Embryonic facial prominence (tissue), 1 donor: ENCODE measurements at regions not wholly inside any gene's neighbourhood (a gene's known extent, or its start where the extent isn't known, plus 50 kb on each side); places are given as distances from the start of the nearest gene placed in this dataset.
A peak's percentile ranks its signal among the peaks of the same experiment; 100 is the strongest.

Experiments used
- DNase-seq: peaks from one replicate; pipeline ENCODE4 v3.0.0-alpha.2; 2016; ENCODE audit errors: extremely low spot score

DNA sequence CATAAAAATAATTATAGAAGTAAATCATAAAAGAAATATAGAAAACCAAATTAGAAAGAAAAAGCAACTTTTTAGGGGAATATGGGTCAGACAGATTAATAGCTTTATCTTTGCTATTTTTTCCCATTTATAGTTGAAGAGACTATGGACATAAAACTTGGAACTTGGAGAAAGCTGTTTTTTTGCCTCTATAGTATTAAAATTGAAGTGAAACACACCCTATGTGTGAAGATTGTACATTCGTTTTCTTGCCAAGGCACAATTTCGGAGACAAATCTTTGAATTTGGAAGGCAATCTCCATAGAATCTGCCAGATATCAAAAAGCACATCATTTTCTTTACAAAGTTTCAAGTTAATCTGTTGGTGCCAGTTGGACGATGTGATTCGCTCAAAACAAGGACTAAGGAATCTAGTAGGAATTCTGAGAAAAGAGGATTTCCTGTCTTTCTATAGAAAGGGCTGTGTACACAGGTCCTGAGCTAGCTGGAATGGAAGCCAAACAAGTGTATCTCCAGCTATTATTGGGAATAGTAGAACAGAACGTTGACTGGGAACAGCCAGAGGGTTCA, 156.3 kb downstream of the SLC7A11 start:
- DNase-seq: no peak

DNA sequence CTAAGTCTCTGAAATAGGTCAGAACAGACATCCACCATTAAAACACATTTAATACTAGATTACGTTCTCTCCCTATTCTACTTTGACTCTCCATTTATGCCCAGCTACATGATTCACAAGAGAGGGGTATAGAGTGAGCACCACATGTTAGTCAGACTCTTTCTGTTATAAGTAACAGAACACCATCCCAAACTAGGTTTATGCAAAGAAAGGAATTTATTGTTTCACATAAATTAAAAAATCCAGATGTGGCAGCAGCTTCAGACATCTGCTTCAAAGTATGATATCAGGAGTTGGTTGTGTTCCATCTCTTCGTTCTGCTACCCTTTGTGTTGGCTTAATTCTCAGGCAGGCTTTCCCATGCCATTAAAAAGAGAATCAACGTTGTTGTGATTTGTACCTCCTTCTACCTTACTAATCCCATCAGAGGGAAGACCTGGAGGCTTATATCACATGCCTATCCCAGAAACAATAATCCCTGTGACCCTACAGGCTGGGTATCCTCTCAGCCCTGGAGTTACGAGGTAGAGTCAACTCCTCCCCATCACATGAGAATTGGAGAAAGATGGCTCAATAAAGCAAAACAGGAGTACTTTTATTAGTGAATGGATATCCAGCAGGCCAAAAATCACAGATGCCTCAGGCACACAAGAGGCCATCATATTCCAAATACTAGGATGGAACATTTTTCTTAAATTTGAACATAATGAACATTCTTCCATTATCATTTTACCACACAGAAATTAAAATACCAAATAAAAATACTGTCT, 163.2 kb downstream of the SLC7A11 start:
- no peak for DNase-seq

DNA sequence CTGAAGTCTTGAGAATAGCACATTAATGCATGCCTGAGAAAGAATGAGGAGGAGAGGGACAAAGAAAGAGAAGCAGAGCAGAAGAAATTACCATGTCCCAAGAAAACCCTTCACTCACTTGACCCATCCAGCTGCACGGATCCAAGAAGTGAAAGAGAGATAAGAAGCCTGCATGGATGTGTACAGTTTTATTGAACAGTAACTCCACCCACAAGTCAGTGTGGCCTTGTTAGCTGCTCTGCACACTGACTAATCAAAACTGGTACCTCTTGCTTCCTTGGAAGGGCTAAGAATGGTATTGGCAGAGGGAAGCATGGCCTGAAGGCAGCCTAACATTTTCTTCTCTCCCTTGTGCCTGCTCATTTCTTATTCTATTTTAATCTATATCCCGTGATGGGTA, 163.9 kb downstream of the SLC7A11 start:
- DNase-seq: no peak

DNA sequence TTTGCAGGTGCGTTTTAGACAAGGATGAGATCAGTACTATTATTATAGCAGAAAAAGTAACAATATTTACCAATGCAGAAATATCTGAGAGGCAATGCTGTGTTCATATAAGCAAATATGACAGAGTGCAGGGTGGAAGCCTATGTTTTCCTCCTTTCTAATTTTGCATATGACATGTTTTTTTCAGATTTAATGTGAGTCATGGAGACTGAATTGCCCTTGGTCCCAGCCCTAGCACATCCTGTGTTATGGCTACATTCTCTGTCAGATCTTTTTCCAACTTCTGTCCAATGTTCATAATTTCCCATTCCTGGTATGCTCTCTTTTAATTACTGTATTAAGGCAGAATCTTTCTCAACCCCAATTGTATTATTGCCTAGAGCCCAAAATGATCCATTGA, 165.6 kb downstream of the SLC7A11 start:
- no peak for DNase-seq

DNA sequence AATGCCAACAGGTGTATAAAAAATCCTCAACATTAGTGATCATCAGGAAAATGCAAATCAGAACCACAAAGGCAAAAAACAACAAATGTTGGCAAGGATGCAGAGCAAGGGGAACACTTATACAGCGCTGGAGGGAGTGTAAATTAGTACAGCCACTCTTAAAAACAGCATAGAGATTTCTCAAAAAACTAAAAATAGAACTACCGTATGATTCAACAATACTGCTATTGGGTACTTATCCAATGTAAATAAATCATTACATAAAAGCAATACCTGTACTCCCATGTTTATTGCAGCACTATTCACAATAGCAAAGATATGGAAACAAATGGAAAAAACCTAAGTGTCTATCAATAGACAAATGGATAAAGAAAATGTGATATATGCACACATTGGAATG, 171.3 kb downstream of the SLC7A11 start:
- DNase-seq: no peak

DNA sequence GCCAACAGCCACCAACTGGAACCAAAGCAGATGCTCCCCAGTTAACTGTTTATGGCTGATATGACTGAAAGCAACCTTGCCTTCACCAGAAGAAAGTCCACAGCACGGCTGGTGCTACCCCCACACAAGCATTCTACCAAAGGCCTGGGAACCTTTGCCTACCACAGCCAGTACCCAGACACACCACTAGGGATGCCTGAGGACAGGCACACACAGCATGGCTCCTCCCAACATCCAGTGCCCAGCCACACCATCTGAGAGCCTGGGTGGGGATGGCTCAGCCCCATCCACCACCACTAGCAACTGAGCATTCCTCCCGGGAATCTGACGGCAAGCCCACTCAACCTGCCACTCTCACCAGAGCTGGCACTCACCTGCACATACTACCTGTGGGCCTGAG, 178.6 kb downstream of the SLC7A11 start:
- DNase-seq: no peak

DNA sequence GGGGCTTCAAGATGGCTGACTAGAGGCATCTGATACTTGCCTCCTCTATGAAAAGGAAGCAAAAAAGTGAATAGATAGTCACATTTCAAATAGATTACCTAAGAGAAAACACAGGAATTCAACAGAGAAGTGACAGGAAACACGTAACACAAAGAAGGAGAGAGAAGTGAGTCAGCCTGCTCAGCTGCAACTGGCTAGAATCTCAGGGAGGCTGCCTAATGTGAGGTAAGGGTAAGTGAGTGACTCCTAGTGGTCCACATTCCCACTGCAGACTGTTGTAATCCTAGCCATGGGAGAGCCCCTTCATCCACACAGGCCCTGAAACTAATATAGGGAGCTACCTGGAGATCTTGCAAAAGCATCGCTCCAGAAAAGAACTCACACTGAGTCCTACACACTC, 179.2 kb downstream of the SLC7A11 start:
- DNase-seq: no peak

DNA sequence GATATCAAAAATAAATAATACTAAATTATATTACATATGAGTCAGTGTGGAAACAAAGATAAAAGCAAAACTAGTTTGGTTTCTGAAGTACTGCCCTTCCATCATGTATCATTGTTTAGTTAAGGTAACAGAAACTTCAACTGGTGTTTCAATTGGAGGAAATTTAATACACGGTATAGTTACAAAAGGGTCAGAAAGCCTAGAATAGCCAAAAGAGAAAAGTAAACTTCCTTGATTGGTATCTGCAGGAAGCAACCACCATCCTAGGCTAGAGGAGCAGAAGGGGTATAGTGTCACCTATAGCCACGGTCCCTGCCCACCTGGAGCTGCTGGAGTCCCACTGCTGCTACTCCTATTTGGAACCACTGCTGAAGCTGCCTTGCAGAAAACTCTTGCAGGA, 185.6 kb downstream of the SLC7A11 start:
- DNase-seq: no peak

DNA sequence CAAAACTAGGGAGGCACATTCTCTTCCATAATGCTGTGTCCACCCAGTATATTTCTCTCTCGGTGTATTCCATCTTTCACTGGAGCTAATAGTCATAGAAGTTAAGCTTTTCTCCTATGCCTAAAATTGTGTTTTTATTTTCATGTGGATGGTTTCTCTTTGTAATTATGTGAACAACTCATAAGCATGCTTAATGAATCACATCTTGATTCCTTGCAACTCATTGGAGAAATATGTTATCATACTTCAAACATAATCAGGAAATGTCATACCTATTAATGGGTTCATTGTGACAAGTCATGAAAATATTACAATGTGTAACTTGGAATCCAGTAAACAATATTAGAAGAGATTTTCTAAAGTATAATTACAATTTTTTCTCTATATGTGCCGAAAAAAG, 186.3 kb downstream of the SLC7A11 start:
- DNase-seq: no peak

DNA sequence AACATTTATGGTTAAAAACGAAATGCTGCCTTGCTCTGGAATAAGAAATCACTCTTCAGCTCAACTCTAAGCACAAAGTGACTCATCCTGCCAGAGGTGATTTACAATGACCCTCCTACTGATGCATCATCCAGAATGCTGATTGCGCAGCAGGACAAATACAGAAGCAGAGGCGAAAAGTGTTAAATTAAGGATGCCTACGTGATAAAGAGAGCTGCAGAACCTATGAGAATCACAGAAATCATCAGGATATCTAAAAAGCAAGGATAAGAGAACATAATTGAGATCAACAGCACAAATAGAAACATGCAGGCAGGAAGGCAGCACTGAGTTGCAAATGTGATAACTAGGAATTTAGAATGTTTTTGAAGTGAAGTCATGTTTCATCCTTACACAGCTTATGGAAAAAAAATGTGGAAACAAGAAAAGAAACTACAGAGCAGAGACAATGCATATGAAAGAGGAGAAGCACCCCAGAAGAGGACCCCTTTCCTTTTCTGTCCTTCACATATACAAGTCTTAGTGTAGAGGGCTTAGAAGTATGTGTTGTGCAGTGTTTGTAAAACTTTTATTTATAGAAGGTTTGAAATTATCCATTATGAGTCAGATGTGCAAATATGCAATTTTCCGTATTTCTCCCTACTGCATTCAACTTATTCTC, 188.4 kb downstream of the SLC7A11 start:
- DNase-seq: no peak

DNA sequence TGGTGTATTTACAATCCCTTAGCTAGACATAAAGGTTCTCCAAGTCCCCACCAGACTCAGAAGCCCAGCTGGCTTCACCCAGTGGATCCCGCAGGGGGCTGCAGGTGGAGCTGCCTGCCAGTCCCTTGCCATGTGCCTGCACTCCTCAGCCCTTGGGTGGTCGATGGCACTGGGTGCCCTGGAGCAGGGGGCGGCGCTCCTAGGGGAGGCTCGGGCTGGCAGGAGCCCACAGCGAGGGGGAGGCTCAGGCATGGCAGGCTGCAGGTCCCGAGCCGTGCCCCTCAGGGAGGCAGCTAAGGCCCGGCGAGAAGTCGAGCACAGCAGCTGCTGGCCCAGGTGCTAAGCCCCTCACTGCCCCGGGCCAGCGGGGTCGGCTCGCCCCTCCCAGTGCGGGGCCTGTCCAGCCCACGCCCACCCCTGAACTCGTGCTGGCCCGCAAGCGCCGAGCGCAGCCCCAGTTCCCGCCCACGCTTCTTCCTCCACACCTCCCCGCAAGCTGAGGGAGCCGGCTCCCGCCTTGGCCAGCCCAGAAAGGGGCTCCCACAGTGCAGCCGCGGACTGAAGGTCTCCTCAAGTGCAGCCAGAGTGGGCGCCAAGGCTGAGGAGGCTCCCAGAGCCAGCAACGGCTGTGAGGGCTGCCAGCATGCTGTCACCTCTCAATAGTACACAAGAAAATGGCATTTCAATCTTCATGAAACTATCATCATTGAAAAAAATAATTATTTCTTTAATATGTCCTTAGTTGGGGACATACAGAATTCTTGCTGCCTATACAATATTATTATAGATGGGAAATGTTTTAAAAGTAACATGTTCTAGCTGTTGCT, 189.1 kb downstream of the SLC7A11 start:
- no peak for DNase-seq

DNA sequence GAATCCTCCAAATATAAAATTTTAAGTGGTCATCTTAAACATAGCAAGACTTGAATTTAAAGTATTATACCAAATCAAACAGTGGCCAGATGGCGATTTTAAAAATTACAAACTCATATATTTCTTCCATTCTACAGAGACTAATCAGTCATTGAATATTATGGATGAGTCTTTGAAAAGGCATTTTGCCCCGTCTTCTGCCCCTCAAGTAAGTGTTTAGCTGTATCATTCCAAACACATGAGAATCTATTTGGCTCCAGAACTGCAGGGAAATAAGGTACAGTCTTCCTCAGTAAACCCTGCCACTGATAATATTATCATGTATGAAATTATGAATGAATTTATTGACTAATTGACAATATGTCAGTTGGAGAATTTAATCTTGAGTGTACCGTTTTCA, 191.0 kb downstream of the SLC7A11 start:
- no peak for DNase-seq

DNA sequence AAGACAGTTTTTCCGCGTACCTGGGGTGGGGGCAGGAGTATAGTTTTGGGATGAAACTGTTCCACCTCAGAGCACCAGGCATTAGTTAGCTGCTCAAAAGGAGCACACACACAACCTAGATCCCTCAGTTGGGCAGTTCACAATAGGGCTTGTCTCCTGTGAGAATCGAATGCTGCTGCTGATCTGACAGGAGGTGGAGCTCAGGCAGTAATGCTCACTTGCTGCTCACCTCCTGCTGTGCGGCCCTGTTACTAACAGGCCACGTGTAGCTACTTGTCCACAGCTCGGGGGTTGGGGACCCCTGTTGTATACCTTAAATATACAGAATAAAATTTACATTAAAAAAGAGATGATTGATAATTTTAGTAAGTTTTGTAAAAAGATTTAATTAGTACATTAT, 191.5 kb downstream of the SLC7A11 start:
- no peak for DNase-seq

DNA sequence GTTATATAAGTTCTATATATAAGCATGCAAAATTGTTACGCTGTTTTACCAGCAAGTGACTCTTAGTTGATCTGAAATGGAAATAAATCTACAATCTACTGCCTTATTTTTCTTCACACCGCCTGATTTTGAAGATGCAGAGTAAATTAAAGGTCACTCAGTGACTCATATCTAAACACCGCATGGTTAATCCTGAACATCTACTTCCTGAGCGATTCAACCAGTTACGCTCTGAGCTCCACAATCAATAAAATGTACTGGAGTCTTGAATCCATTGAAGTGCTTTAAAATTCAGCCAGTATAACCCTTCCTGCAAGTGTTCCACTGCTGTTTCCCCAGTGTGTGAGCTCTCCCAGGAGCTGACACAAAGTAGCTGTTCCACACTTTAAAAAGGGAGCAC, 192.8 kb downstream of the SLC7A11 start:
- no peak for DNase-seq

DNA sequence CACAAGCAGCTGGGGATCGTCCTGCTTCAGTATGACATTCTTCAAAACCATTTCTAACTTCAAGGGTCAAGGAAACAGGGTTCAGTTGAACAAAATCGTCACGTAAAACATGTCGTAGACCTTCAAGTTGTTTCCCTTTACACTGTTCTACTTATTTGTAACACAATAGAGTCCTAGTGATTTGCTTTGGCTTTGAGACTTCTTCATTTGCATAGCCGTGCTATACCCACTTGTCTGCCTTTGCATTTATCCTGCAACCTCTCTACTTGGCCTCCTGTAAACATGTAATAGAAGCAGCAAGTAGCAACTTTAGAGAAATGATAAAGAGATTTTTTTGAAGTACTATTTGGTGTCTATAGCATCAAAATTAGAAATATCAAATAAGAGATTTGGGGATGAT, 194.9 kb downstream of the SLC7A11 start:
- no peak for DNase-seq

DNA sequence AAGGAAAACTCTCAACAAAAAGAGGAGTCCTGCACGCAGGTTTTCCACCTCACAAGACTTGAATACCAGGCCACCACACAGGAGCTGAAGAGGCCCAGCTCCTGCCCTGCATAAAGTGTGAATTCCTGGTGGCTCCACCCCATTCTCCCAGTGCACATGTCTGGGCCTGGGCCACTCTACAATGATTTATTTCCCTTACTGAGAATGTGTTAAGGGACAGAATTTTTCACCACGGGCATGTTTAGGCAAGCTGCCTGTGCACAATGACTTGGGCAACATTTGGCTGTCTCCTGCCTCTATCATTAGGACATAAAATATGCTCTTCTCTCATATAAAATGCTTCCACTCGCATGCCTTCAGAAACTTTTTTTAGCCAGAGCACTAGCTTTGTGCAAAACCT, 197.1 kb downstream of the SLC7A11 start:
- no peak for DNase-seq

DNA sequence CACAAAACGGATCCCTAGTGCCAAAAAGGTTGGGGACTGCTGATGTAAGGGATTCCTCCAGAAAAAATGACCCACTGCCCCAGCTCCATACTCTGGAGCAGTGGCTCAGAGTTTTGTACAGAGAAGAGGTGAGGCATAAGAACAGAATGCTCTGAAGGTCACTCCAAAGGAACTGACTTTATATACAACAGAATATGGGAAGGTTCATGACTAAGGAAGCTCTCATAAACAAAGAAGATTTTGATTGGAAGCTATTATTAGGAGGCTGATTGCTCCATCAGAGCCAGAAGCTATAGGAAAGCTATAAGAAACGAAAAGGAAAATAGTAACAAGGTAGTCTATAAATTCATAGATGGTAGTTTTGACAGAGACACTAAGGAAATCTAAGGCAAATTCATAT, 203.1 kb downstream of the SLC7A11 start:
- no peak for DNase-seq

DNA sequence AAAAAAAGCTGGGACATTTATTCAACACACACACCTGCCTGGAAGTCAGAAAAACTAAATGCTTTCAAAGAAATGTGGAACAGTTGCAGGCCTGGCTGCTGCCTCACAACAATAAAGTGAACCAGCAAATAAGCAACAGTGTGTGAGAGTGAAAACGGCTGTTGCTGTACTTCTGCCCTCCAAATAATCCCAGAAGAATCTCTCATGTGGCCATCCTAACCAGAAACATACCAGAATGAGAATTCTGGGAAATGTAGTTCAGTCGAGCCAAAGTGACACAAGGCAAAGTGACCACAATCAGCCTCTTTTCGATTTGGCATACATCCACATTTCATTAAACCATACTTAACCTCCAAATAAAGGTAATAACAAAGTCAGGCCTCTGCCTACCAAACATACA, 204.5 kb downstream of the SLC7A11 start:
- DNase-seq: peak; percentile 34

DNA sequence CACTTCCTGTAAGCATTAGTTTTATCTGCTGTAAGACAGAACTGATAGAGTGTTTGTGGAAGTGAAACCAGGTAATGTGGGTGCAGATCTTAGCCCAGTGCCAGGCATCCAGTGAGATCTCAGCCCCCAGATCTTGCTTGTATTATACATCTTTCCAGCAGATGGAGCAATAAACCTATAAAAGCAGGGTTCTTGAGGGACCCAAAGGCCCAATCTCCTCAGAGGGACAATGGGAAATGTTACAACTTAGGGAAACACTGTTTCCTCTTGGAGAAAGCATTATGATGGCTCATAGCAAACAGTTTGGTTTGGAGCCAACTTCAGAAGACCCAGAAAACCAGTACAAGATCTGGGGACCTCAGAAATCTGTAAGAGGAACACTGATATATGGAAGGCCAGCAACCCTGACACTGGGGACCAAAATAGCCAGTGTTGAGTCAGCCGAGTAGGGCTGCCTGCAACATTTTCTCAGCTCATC, 206.3 kb downstream of the SLC7A11 start:
- no peak for DNase-seq

DNA sequence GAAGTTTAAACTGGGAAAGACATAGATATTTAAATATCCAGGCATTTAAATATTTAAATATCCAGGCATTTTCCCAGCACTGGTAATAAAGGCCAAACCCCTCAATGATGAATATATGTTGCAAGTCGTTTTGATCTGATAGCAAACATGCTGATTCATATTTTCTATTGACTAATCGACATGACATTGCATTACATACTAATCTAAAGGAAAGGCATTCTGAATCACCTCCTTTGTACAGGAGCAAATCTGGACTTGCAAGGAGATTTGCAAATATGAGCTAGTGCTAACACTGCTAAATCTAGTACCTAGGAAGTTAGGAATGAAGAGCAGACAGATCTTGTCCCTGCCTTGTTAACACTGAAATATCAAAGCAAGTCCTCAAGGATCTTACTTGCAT, 207.3 kb downstream of the SLC7A11 start:
- DNase-seq: no peak

DNA sequence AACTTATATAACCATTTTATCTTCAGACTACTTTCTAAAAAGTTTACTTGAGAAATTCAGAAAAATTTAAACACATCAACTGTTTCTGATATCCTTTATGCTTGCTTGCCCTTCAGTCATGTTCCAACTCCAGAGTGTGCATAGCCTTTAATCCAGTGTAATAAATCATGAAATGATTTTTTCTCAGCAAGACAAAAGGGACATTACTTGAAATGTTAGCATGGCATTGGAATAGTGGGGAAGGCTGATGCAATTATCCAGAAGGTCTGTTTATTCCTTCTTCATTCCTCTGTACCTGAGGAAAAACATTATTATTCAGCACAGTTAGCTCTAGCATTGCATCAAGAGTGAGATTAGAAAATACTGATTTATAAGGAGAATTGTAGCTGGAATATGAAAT, 209.9 kb downstream of the SLC7A11 start:
- DNase-seq: no peak

DNA sequence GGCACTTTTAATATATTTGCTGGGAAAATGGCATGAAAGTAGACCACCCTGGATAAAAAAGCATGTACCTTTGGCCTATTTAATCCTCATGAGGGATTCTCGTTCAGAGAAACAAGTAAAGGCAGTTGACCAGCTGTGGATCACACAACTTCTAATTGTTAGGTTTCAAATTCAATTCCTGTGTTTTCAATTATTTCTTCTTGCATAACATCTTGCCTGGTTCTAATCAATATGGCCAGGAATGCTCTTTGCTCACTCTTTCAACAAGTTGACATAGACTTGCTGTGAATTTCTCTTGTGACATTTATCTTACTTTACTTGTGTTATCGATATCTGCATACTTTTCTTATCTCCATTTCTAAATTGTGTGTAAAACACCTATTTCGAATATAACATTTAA, 211.8 kb downstream of the SLC7A11 start:
- no peak for DNase-seq
